Vagina (tissue), 2 donors: ENCODE measurements at regions not wholly inside any gene's neighbourhood (a gene's known extent, or its start where the extent isn't known, plus 50 kb on each side); places are given as distances from the start of the nearest gene placed in this dataset.

Experiments used
- DNase-seq, 2 donors: peaks; one replicate each; pipeline ENCODE4 v3.0.0-alpha.2; 2017; ENCODE audit errors: extremely low spot score in 2 of 2
- H3K27ac ChIP-seq: fragments of 200-600 bp; sonication (generic); one replicate; pipeline ENCODE4 v1.5.1; 2019
- H3K27me3 ChIP-seq: fragments of 200-600 bp; sonication (generic); one replicate; pipeline ENCODE4 v1.5.1; 2019
- H3K36me3 ChIP-seq, 2 donors: fragments of 200-600 bp; sonication (generic); one replicate each; pipeline ENCODE4 v1.5.1; 2017 to 2019
- H3K4me1 ChIP-seq: fragments of 200-600 bp; sonication (generic); one replicate; pipeline ENCODE4 v1.5.1; 2019
- H3K4me3 ChIP-seq, 2 donors: fragments of 200-600 bp; sonication (generic); 1 replicate in 1 of 2; 2 replicates in 1 of 2; pipeline ENCODE4 v1.5.1; 2016 to 2019
- H3K9me3 ChIP-seq: fragments of 200-600 bp; sonication (generic); one replicate; pipeline ENCODE4 v1.5.1; 2019
- POLR2A ChIP-seq, 2 donors: fragments of 450-650 bp; IDR thresholded peaks; one replicate each; pipeline ENCODE4 v1.6.1; 2017; ENCODE audit warnings: antibody characterized with exemption in 2 of 2, mild to moderate bottlenecking in 2 of 2, moderate library complexity in 2 of 2
- POLR2AphosphoS5 ChIP-seq, 2 donors: sonication (generic); formaldehyde crosslinking; IDR thresholded peaks; one replicate each; pipeline ENCODE4 v1.9.0; 2017; ENCODE audit warnings: antibody characterized with exemption in 2 of 2, mild to moderate bottlenecking in 2 of 2, low read depth in 1 of 2; ENCODE audit not compliant: insufficient read depth in 1 of 2
- intact Hi-C: fragments of 100-400 bp; cut with DNase I; formaldehyde crosslinking; loops from one replicate; pipeline ENCODE4 v1.15.1; 2023
- TF ChIP-seq, protein P1 (sequence below), 3 experiments: fragments of 450-650 bp in 2 of 3; fragments of 200-600 bp in 1 of 3; sonication (generic) in 1 of 3; IDR thresholded peaks; one replicate each; pipeline ENCODE4 v1.5.1; 2017 to 2019; ENCODE audit warnings: antibody characterized with exemption in 3 of 3, mild to moderate bottlenecking in 2 of 3, moderate library complexity in 2 of 3

- no peak for DNase-seq
- TF ChIP-seq, protein P1, sequence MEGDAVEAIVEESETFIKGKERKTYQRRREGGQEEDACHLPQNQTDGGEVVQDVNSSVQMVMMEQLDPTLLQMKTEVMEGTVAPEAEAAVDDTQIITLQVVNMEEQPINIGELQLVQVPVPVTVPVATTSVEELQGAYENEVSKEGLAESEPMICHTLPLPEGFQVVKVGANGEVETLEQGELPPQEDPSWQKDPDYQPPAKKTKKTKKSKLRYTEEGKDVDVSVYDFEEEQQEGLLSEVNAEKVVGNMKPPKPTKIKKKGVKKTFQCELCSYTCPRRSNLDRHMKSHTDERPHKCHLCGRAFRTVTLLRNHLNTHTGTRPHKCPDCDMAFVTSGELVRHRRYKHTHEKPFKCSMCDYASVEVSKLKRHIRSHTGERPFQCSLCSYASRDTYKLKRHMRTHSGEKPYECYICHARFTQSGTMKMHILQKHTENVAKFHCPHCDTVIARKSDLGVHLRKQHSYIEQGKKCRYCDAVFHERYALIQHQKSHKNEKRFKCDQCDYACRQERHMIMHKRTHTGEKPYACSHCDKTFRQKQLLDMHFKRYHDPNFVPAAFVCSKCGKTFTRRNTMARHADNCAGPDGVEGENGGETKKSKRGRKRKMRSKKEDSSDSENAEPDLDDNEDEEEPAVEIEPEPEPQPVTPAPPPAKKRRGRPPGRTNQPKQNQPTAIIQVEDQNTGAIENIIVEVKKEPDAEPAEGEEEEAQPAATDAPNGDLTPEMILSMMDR (IDR thresholded peaks at IDR 0.05) = no peak
- TF ChIP-seq POLR2AphosphoS5 (IDR thresholded peaks at IDR 0.05; ENCODE audit: insufficient read depth in 1 of 2, low read depth in 1 of 2) (no peak), POLR2A (IDR thresholded peaks at IDR 0.05) (no peak)
- H3K27ac ChIP-seq = no peak overlapping the region
- H3K36me3 ChIP-seq = no peaks in the 10 kb centered on the region
- H3K27me3 ChIP-seq = no peaks in the 10 kb centered on the region
- no peaks in the 10 kb centered on the region for H3K9me3 ChIP-seq
- H3K4me3 ChIP-seq = no peak overlapping the region
- H3K4me1 ChIP-seq = peaks cover 11% of the 10 kb centered on the region
- intact Hi-C loops = no loop called here
Observed at GRCh38 chr3:189566550-189567130, 64.5 kb upstream of the TP63 start.

DNA sequence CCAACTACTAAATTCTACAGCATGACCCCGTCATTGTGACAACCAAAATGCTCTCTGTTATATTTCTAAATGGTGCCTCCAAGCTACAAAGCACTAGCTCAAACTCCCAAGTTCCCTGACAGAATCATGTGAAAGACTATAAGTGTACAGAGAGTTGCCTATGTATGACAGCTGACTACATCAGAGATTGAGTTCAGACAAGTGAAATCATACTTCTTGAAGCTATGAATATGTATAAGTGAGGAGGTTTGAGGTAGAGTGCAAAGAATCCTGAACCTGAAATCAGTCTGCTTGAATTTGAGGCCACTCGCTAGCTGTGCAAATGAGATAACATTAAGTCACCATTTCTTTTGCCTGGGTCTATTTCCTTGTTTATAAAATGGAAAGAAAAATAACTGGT is 63.9 kb upstream of the TP63 start:
- no peak for TF ChIP-seq POLR2A (IDR thresholded peaks at IDR 0.05)
- TF ChIP-seq, protein P1 (IDR thresholded peaks at IDR 0.05) = no peak
- no peak for TF ChIP-seq POLR2AphosphoS5 (IDR thresholded peaks at IDR 0.05; ENCODE audit: insufficient read depth in 1 of 2, low read depth in 1 of 2)
- H3K4me1 ChIP-seq = peaks cover 11% of the 10 kb centered on the region
- H3K27me3 ChIP-seq = no peaks in the 10 kb centered on the region
- H3K27ac ChIP-seq = no peak overlapping the region
- no peaks in the 10 kb centered on the region for H3K36me3 ChIP-seq
- H3K9me3 ChIP-seq = no peaks in the 10 kb centered on the region
- DNase-seq = no peak
- no peak overlapping the region for H3K4me3 ChIP-seq
- intact Hi-C loops = no loop called here

GRCh38 chr3:189567766-189568420 is 63.3 kb upstream of the TP63 start:
- peaks cover 11% of the 10 kb centered on the region for H3K4me1 ChIP-seq
- H3K27ac ChIP-seq = no peak overlapping the region
- intact Hi-C loops = no loop called here
- no peak overlapping the region for H3K4me3 ChIP-seq
- TF ChIP-seq, protein P1 (IDR thresholded peaks at IDR 0.05) = no peak
- TF ChIP-seq POLR2A (IDR thresholded peaks at IDR 0.05) (no peak), POLR2AphosphoS5 (IDR thresholded peaks at IDR 0.05; ENCODE audit: insufficient read depth in 1 of 2, low read depth in 1 of 2) (no peak)
- DNase-seq = no peak
- no peaks in the 10 kb centered on the region for H3K36me3 ChIP-seq
- no peaks in the 10 kb centered on the region for H3K27me3 ChIP-seq
- H3K9me3 ChIP-seq = no peaks in the 10 kb centered on the region

GRCh38 chr3:189568961-189569360 is 62.2 kb upstream of the TP63 start:
- DNase-seq = no peak

DNA sequence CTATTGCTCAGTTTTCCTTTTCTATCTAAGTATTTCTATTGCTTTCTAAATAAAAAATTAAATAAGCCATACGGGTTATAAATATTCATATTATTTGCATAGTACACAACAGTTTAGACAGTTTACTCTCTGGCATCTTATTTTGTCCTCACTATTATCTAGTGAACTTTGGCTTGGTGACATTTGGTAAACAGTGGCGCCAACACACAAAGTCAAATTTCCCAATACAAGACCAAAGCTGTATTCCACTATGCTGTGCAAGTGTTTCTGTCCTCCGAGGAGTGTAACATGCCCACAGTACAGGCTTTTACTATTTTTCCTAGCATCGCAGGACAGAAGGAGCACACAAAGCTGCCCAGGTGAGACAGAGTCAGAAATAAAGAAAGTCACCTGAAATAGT is 61.7 kb upstream of the TP63 start:
- peaks cover under 1% of the 10 kb centered on the region for H3K4me1 ChIP-seq
- no peak for TF ChIP-seq POLR2A (IDR thresholded peaks at IDR 0.05)
- TF ChIP-seq, protein P1 (IDR thresholded peaks at IDR 0.05) = no peak
- no peak for TF ChIP-seq POLR2AphosphoS5 (IDR thresholded peaks at IDR 0.05; ENCODE audit: insufficient read depth in 1 of 2, low read depth in 1 of 2)
- H3K36me3 ChIP-seq = no peaks in the 10 kb centered on the region
- no peaks in the 10 kb centered on the region for H3K27me3 ChIP-seq
- H3K4me3 ChIP-seq = no peak overlapping the region
- intact Hi-C loops = no loop called here
- H3K27ac ChIP-seq = no peak overlapping the region
- H3K9me3 ChIP-seq = no peaks in the 10 kb centered on the region
- DNase-seq = no peak

More at GRCh38 chr3:189568961-189569360, 62.2 kb upstream of the TP63 start:
- Histone ChIP-seq H3K9me3 (no peaks in the 10 kb centered on the region), H3K27ac (no peak overlapping the region), H3K36me3 (no peaks in the 10 kb centered on the region), H3K4me3 (no peak overlapping the region), H3K27me3 (no peaks in the 10 kb centered on the region), H3K4me1 (peaks cover 5% of the 10 kb centered on the region)
- intact Hi-C loops = no loop called here
- no peak for TF ChIP-seq POLR2A (IDR thresholded peaks at IDR 0.05)
